ENCODE measurements at regions not wholly inside any gene's neighbourhood (a gene's known extent, or its start where the extent isn't known, plus 50 kb on each side); places are given as distances from the start of the nearest gene placed in this dataset.

GRCh38 chr3:118593277-118593670, 441.4 kb downstream of the IGSF11 start:
- TF ChIP-seq USF2 (IDR thresholded peaks at IDR 0.05; ENCODE audit: low read length) (no peak), CEBPB (IDR thresholded peaks at IDR 0.05; ENCODE audit: low read depth, low read length) (no peak)
